Mesodermal cell (in vitro differentiated cells): ENCODE measurements at regions not wholly inside any gene's neighbourhood (a gene's known extent, or its start where the extent isn't known, plus 50 kb on each side); places are given as distances from the start of the nearest gene placed in this dataset.
A peak's percentile ranks its signal among the peaks of the same experiment; 100 is the strongest.

Source experiments
- H3K27ac ChIP-seq: 2 replicates; pipeline ENCODE4 v1.7.0; 2013; ENCODE audit warnings: mild to moderate bottlenecking, low read depth, low read length, moderate library complexity; ENCODE audit not compliant: severe bottlenecking
- H3K36me3 ChIP-seq: 2 replicates; pipeline ENCODE4 v1.7.1; 2013; ENCODE audit warnings: mild to moderate bottlenecking, low read length, moderate library complexity; ENCODE audit not compliant: control insufficient read depth, insufficient read depth
- H3K4me1 ChIP-seq: one replicate; pipeline ENCODE4 v1.7.1; 2013; ENCODE audit warnings: mild to moderate bottlenecking, low read length; ENCODE audit not compliant: insufficient read depth, control insufficient read depth, poor library complexity, severe bottlenecking
- H3K4me3 ChIP-seq: 2 replicates; pipeline ENCODE4 v1.7.0; 2013; ENCODE audit warnings: low read length, control low read depth, mild to moderate bottlenecking; ENCODE audit not compliant: insufficient read depth, poor library complexity, severe bottlenecking; ENCODE audit errors: extremely low read depth
- H3K9me3 ChIP-seq: 2 replicates; pipeline ENCODE4 v1.7.1; 2013; ENCODE audit warnings: mild to moderate bottlenecking, low read length, moderate library complexity; ENCODE audit not compliant: control insufficient read depth
- WGBS, 2 experiments: methylation state at CpG; one replicate each; pipeline ENCODE4 v1.1.5; 2013; ENCODE audit warnings: missing lambda C conversion rate in 2 of 2; ENCODE audit not compliant: insufficient coverage in 2 of 2; 5-methylcytosine and 5-hydroxymethylcytosine counted together

DNA sequence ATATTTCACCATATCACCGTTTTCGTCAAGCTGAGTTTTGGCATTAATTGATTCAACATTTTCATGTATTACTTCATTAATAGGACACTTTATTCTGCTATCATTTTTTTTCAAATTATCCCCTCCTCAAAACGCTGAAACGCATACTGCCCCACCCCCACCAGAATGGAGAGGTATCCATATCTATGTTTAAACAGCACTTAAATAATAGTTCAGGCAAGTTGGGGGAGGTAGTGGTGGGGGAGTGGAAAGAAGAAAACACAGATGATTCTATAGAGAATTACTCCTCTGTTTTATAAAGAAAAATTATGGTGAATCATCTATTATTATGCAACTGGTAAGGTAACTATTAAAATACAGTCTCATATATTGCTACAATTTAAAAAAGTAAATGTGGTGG, 314.4 kb upstream of the ZEB2 start:
- Histone ChIP-seq H3K4me1 (peaks cover 46% of the 10 kb centered on the region), H3K9me3 (no peaks in the 10 kb centered on the region), H3K36me3 (no peaks in the 10 kb centered on the region), H3K4me3 (no peak overlapping the region), H3K27ac (no peak overlapping the region)
- 100% methylated on average over 2 of the region's 4 CpGs; no CpG with 5 or more reads in 1 of the 2 experiments for WGBS, 2 experiments

- no CpG with 5 or more reads among the region's 1 CpG for WGBS, 2 experiments
- no peaks in the 10 kb centered on the region for H3K9me3 ChIP-seq
- no peak overlapping the region for H3K27ac ChIP-seq
- H3K4me3 ChIP-seq = no peak overlapping the region
- H3K4me1 ChIP-seq = peaks cover 46% of the 10 kb centered on the region
- H3K36me3 ChIP-seq = no peaks in the 10 kb centered on the region
Observed at GRCh38 chr2:144833075-144833637, 313.2 kb upstream of the ZEB2 start.

- no peak overlapping the region for H3K27ac ChIP-seq
- 100% methylated on average over 2 of the region's 3 CpGs for WGBS, 2 experiments
- H3K36me3 ChIP-seq = no peaks in the 10 kb centered on the region
- H3K9me3 ChIP-seq = no peaks in the 10 kb centered on the region
- H3K4me1 ChIP-seq = peaks cover 45% of the 10 kb centered on the region
- H3K4me3 ChIP-seq = no peak overlapping the region
Observed at GRCh38 chr2:144832048-144832447, 312.1 kb upstream of the ZEB2 start.

GRCh38 chr2:144830543-144830942, 310.6 kb upstream of the ZEB2 start:
- no peaks in the 10 kb centered on the region for H3K9me3 ChIP-seq
- H3K4me1 ChIP-seq = peaks cover 30% of the 10 kb centered on the region
- H3K36me3 ChIP-seq = no peaks in the 10 kb centered on the region
- no peak overlapping the region for H3K27ac ChIP-seq
- 67 to 82% methylated on average over 1 of the region's 3 CpGs for WGBS, 2 experiments
- H3K4me3 ChIP-seq = no peak overlapping the region

DNA sequence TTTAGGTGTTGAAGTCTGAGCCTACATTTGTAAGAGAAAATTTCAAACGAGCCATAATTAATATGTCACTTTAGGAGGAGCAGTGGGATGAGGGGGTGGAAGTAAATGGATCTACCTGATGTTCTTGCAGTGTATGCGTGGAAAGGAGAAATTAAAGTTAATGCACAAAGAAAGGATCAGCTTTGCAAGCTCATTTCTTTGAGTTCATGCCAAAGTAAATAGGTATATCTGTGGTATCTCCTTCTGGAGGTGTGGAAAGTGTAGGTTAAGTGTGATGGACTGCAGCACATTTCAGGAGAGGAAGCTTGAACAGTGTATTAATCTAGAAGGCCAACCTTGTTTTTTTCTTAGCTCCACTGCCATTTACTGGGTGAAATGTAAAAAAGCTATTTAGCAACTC, 307.5 kb upstream of the ZEB2 start:
- H3K27ac ChIP-seq = no peak overlapping the region
- no peaks in the 10 kb centered on the region for H3K36me3 ChIP-seq
- 95 to 100% methylated on average over 2 of the region's 2 CpGs for WGBS, 2 experiments
- H3K9me3 ChIP-seq = no peaks in the 10 kb centered on the region
- no peak overlapping the region for H3K4me3 ChIP-seq
- peaks cover 16% of the 10 kb centered on the region for H3K4me1 ChIP-seq

- Histone ChIP-seq H3K4me1 (peaks cover 12% of the 10 kb centered on the region), H3K27ac (no peak overlapping the region), H3K4me3 (no peak overlapping the region), H3K9me3 (peaks cover 5% of the 10 kb centered on the region), H3K36me3 (no peaks in the 10 kb centered on the region)
- WGBS, 2 experiments = 50% methylated on average over 2 of the region's 2 CpGs
Observed at GRCh38 chr2:144826105-144826504, 306.2 kb upstream of the ZEB2 start.

DNA sequence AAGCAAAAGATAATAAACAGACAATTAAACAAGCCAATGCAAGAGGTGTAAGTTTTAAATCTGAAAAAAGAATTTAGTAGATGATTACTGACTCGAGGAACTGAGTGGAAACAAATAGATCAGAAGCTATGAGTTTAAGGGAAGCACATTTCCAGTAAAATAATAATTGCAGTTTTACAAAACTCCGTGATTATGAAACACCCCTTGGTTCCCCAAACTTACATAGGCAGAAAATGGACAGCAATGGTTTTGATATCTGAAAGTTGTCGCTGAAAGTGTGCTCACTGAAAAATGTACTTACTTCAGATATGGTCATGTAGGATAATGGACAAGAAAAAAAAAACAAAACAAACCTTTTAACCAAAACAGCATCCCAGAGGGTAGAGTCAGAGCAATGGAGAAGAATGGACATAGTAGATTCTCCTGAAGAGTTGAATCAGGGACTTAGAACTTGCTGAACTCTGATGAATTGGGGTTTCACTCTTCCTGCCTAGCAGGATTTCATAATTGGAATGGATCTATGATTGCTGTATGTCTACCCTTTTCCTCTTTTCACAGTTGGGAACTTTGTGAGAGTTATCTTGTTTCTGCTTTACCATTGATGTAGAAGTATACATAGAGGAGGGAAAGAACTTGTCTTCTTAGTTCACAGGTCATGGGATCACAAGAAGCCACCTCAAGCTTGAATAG, 305.6 kb upstream of the ZEB2 start:
- H3K27ac ChIP-seq = no peak overlapping the region
- peaks cover 6% of the 10 kb centered on the region for H3K4me1 ChIP-seq

DNA sequence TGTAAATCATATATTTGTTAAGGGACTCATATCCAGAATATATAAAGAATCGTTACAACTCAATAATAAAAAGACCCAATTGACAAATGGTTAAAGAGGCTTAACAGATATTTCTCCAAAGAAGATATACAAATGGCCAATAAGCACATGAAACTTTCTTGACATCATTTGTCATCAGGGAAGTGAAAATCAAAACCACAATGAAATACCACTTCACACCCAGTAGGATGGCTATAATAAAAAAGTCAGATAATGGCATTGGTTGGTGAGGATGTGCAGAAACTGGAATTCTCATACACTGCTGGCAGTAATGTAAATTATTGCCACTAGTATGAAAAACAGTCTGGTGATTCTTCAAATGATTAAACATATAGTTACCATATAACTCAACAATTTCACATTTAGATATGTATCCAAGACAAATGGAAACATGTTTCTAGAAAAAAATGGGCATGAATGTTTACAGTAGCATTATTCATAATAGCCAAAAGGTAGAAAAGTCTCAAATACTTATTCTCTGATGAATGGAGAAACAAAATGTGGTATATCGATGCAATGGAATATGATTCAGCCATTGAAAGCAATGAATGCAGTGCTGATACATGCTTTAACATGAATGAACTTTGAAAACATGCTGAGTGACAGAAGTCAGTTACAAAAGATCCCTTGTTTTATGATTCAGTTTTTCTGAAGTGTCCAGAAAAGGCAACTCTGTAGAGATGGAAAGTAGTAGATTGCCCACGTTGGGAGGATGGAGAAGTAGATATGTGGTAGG, 304.6 kb upstream of the ZEB2 start:
- no peak overlapping the region for H3K27ac ChIP-seq
- 93 to 100% methylated on average over 2 of the region's 3 CpGs for whole genome bisulfite sequencing, 2 experiments
- peaks cover 13% of the 10 kb centered on the region for H3K9me3 ChIP-seq
- no peaks in the 10 kb centered on the region for H3K4me1 ChIP-seq
- H3K4me3 ChIP-seq = no peak overlapping the region
- no peaks in the 10 kb centered on the region for H3K36me3 ChIP-seq

More for the DNA sequence above, 305.6 kb upstream of the ZEB2 start:
- Histone ChIP-seq H3K9me3 (peaks cover 10% of the 10 kb centered on the region), H3K4me3 (no peak overlapping the region), H3K36me3 (no peaks in the 10 kb centered on the region)
- WGBS, 2 experiments = 100% methylated on average over 1 of the region's 3 CpGs; no CpG with 5 or more reads in 1 of the 2 experiments

DNA sequence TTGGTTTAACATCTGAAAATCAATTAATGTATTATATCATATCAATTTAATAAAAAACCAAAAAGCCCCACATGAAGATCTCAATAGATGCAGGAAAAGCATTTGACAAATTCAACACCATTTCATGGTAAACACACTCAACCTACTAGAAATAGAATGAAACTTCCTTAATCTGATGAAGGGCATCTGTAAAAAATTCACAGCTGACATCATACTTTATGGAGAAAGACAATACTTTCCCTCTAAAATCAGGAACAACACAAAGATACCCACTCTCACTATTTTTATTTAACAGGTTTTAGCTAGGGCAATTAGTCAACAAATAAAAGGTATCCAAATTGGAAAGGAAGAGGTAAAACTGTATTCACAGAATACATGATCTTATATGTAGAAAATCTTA, 303.0 kb upstream of the ZEB2 start:
- no peak overlapping the region for H3K4me3 ChIP-seq
- no peaks in the 10 kb centered on the region for H3K36me3 ChIP-seq
- H3K27ac ChIP-seq = no peak overlapping the region

GRCh38 chr2:144812288-144812687, 292.4 kb upstream of the ZEB2 start:
- Histone ChIP-seq H3K9me3 (no peaks in the 10 kb centered on the region), H3K36me3 (no peaks in the 10 kb centered on the region), H3K27ac (no peak overlapping the region), H3K4me3 (no peak overlapping the region), H3K4me1 (no peaks in the 10 kb centered on the region)
- WGBS, 2 experiments = 83 to 93% methylated on average over 1 to 5 of the region's 6 CpGs

More for the DNA sequence above, 303.0 kb upstream of the ZEB2 start:
- no peaks in the 10 kb centered on the region for H3K4me1 ChIP-seq
- H3K9me3 ChIP-seq = peaks cover 13% of the 10 kb centered on the region

GRCh38 chr2:144801766-144802165, 281.8 kb upstream of the ZEB2 start:
- Histone ChIP-seq H3K27ac (peak overlapping the region; percentile 84), H3K4me3 (no peak overlapping the region), H3K9me3 (no peaks in the 10 kb centered on the region), H3K36me3 (no peaks in the 10 kb centered on the region), H3K4me1 (peaks cover 18% of the 10 kb centered on the region)
- no CpG with 5 or more reads among the region's 2 CpGs for WGBS, 2 experiments
